ENCODE measurements at regions not wholly inside any gene's neighbourhood (a gene's known extent, or its start where the extent isn't known, plus 50 kb on each side); places are given as distances from the start of the nearest gene placed in this dataset.
"Not testable (repeated sequence)": the region's sequence is repeated elsewhere in the genome, so short reads cannot be mapped to it uniquely, and the experiment has no call there.

DNA sequence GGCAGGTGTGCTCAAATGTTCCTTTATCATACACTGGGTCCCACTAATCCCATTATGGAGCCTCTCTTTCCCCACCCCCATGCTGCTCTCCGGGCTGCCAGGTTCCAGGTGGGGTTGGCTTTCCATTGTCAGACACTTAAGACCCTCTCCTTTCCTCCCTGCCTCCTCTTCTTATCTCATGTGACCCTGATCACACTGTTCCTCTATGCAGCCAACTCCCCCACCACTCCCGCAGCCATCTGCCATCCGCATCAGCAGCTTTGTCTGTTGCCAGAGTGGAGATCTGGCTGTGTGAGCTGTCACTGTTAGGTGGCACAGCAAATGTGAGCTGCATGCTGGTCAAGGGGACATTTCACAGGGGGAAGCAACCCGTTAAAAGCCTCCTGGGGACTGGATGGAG lies 391.4 kb downstream of the TNS3 start:
- no peak for DNase-seq (ENCODE audit: low read depth in 2 of 2)

GRCh38 chr7:47188653-47189315 lies 393.1 kb downstream of the TNS3 start:
- no peak for DNase-seq (ENCODE audit: low read depth in 2 of 2)

GRCh38 chr7:47188136-47188535 lies 393.8 kb downstream of the TNS3 start:
- no peak for DNase-seq (ENCODE audit: low read depth in 2 of 2)

- no peak for DNase-seq (ENCODE audit: low read depth in 2 of 2)
Measured at GRCh38 chr7:47186316-47186715, 395.6 kb downstream of the TNS3 start.

- DNase-seq (ENCODE audit: low read depth in 2 of 2): no peak
Measured at GRCh38 chr7:47185839-47186238, 396.1 kb downstream of the TNS3 start.

DNA sequence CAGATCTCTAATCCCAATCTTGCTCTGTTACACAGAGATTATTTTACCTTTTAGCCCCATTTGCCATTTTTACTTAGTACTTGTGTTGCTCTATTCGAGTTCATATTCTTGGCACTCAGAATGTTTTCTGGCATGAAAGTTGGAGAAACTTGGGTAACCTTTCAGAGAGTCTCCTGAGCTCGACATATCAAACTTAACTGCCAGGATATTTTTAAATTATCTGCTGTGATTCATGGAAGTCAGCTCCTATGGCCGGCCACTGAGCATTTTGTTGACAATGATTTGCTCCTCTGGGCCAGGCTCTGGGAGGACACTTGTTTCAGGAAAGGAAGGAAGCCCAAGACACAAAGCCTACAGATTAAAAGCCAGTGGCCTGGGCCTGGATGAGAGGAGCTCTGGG lies 396.7 kb downstream of the TNS3 start:
- DNase-seq (ENCODE audit: low read depth in 2 of 2): no peak

- no peak for DNase-seq (ENCODE audit: low read depth in 2 of 2)
Measured at GRCh38 chr7:47183862-47184590, 397.9 kb downstream of the TNS3 start.

DNA sequence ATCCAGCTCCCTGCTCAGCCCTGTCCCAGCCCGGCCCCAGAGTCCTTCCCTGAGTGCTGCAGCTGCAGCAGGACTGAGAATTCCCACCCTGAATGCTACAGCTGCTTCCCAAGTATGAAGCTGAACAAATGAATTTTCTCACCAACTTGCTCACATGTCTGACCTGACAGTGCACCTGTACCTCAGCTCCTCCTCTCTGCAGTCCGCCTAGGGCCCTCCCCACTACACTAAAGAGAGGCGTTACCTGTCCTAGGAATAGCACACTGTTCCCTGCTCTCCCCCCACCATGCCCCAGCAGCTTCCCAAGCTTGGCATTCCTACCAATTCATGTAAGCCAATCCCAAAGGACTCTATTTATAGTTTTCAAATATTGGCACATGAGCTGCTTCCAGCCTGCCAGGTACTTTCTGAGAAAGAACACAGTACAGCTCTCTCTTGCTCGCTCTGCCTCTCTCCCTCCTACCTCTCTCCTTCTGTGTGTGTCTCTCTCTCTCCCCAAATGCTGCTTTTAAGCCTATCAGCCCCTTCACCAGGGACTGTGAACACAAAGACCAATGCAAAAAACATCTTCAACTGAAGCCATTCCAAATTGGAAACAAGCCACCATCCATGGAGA lies 400.1 kb downstream of the TNS3 start:
- no peak for DNase-seq (ENCODE audit: low read depth in 2 of 2)

DNA sequence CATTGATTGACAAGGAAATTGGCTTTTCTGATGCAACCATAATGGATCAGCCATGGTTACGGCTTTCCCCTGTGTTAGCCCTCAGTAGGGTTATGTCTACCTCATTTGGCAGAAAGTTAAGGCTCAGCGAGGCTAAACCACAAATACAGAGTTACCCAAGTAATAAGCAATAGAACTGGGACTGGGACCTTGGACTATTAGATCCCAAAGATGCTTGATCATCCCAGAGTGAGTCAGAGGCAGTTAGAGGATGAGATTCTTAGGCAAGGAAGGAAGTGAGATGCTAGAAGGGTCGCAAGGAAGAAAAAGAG lies 401.4 kb downstream of the TNS3 start:
- DNase-seq (ENCODE audit: low read depth in 2 of 2): no peak

GRCh38 chr7:47179812-47180515 lies 401.9 kb downstream of the TNS3 start:
- no peak for DNase-seq (ENCODE audit: low read depth in 2 of 2)

GRCh38 chr7:47172602-47173539 lies 409.0 kb downstream of the TNS3 start:
- not testable (repeated sequence) for DNase-seq (ENCODE audit: low read depth in 2 of 2)

GRCh38 chr7:47170516-47170915 lies 411.4 kb downstream of the TNS3 start:
- no peak for DNase-seq (ENCODE audit: low read depth in 2 of 2)

DNA sequence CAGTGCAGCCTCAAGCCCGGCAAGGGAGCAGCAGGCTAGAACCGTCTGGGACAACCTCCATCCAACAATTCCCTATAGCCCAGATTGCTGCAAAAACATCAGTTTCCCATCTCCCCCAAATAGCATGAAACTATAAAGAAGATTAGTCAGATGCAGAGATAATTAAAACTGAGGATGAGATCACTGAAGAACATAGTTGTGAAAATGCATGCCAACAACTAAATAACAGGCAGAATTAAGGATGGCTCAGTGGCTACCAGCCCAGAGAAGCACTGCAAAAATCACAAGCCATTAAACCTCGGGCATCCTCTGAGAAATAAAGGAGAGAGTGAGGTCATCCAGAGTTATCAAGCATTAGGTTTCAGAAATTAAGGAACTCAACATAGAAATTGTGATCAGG lies 427.1 kb downstream of the TNS3 start:
- DNase-seq (ENCODE audit: low read depth in 2 of 2): no peak

- no peak for DNase-seq (ENCODE audit: low read depth in 2 of 2)
Measured at GRCh38 chr7:47153576-47153975, 428.3 kb downstream of the TNS3 start.

GRCh38 chr7:47153058-47153457 lies 428.9 kb downstream of the TNS3 start:
- DNase-seq (ENCODE audit: low read depth in 2 of 2): no peak

DNA sequence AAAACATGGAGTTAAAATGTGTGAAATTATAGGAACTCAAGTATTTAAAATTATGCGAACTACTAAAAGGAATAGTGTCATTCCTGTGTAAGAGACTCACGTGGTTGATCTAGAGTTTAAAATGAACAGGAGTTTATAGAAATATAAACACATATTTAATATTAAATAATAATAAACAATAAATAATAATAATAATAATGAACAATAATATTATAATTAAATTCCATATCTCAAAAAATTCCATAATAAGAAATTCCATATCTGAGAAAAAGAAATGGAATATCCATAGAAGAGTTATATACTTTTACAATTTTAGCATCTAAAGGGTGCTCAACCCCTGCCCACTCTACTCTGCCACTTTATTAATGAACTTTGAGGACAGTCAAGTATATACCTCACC lies 429.6 kb downstream of the TNS3 start:
- DNase-seq (ENCODE audit: low read depth in 2 of 2): no peak

GRCh38 chr7:47150497-47151260 lies 431.2 kb downstream of the TNS3 start:
- no peak for DNase-seq (ENCODE audit: low read depth in 2 of 2)

DNA sequence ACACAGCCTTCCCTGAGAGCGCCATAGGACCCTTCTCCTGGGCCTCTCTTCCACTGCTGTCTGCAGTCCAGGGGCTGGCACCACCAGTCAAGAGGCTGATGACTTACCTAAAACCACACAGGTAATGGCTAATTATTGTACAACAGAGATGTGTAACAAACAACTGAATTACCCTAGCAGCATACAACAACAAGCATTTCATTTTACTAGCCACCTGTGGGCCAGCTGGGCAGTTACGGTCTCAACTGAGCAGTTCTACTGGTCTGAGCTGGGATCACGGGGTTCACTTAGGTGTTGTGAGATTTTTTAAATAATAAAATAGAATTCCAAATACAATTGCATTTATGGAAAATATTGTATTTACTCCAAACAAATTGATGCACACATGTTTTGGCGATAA lies 431.9 kb downstream of the TNS3 start:
- no peak for DNase-seq (ENCODE audit: low read depth in 2 of 2)

- DNase-seq (ENCODE audit: low read depth in 2 of 2): no peak
Measured at GRCh38 chr7:47149208-47149839, 432.6 kb downstream of the TNS3 start.

- no peak for DNase-seq (ENCODE audit: low read depth in 2 of 2)
Measured at GRCh38 chr7:47148536-47149207, 433.2 kb downstream of the TNS3 start.
